ENCODE measurements at regions not wholly inside any gene's neighbourhood (a gene's known extent, or its start where the extent isn't known, plus 50 kb on each side); places are given as distances from the start of the nearest gene placed in this dataset.

- Histone ChIP-seq H3K27me3 (replicated peaks; ENCODE audit: insufficient read depth, low read depth, low read length, poor library complexity) (no peaks in the 10 kb centered on the region), H3K36me3 (ENCODE audit: insufficient read depth, low read length, poor library complexity, severe bottlenecking) (no peaks in the 10 kb centered on the region), H3K27ac (ENCODE audit: low read depth, low read length, poor library complexity, severe bottlenecking) (no peak overlapping the region), H3K9me3 (ENCODE audit: low read depth, low read length, poor library complexity, severe bottlenecking) (no peaks in the 10 kb centered on the region), H3K4me1 (ENCODE audit: insufficient read depth, low read length, poor library complexity, severe bottlenecking) (no peaks in the 10 kb centered on the region), H3K4me3 (ENCODE audit: low read depth, low read length, poor library complexity, severe bottlenecking) (no peak overlapping the region)
- no TSS peak for BruUV-seq (replicated peaks)
- no peak for DNase-seq (ENCODE audit: low spot score)
- POLR2A ChIA-PET (ENCODE audit: low non-redundant PET): no interaction called here
- CTCF ChIA-PET: no interaction called here
- TF ChIP-seq CTCF (conservative IDR thresholded peaks at IDR 0.05; ENCODE audit: low read depth, low read length): no peak
- TF ChIP-seq EZH2 (IDR thresholded peaks at IDR 0.05; ENCODE audit: borderline replicate concordance, low read depth, low read length, poor library complexity, severe bottlenecking): no peak
- intact Hi-C loops (cut with micrococcal nuclease; ENCODE audit: unreplicated experiment): no loop called here
Observed at GRCh38 chr10:61183967-61184366, 240.0 kb upstream of the RHOBTB1 start.

DNA sequence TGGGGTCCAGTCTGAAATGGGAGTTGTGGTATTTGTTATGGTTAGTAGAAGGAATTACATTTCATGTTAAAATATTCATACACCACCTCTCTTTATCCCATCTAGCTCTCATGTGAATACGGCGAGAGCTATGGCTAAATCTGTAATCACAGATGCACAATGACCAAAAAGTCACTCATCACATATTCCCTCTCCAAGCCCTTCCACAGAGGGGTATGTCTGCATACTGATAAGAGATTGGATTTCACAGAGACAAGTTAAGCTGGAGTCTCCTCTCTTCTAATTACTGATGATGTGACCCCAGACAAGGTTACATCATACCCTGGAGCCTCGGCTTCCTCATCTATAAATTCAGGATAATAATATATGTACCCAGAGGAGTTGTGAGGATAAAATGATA lies 237.8 kb upstream of the RHOBTB1 start:
- H3K27me3 ChIP-seq (replicated peaks; ENCODE audit: insufficient read depth, low read depth, low read length, poor library complexity): no peaks in the 10 kb centered on the region
- no peaks in the 10 kb centered on the region for H3K9me3 ChIP-seq (ENCODE audit: low read depth, low read length, poor library complexity, severe bottlenecking)
- TF ChIP-seq EZH2 (IDR thresholded peaks at IDR 0.05; ENCODE audit: borderline replicate concordance, low read depth, low read length, poor library complexity, severe bottlenecking): no peak
- TF ChIP-seq CTCF (conservative IDR thresholded peaks at IDR 0.05; ENCODE audit: low read depth, low read length): no peak
- no peaks in the 10 kb centered on the region for H3K36me3 ChIP-seq (ENCODE audit: insufficient read depth, low read length, poor library complexity, severe bottlenecking)
- ChIA-PET CTCF (no interaction called here), POLR2A (ENCODE audit: low non-redundant PET) (no interaction called here)
- no peak overlapping the region for H3K27ac ChIP-seq (ENCODE audit: low read depth, low read length, poor library complexity, severe bottlenecking)
- intact Hi-C loops (cut with micrococcal nuclease; ENCODE audit: unreplicated experiment): no loop called here
- no peak overlapping the region for H3K4me3 ChIP-seq (ENCODE audit: low read depth, low read length, poor library complexity, severe bottlenecking)
- DNase-seq (ENCODE audit: low spot score): no peak
- BruUV-seq (replicated peaks): no TSS peak
- no peaks in the 10 kb centered on the region for H3K4me1 ChIP-seq (ENCODE audit: insufficient read depth, low read length, poor library complexity, severe bottlenecking)

GRCh38 chr10:61179771-61180170 lies 235.8 kb upstream of the RHOBTB1 start:
- no peaks in the 10 kb centered on the region for H3K4me1 ChIP-seq (ENCODE audit: insufficient read depth, low read length, poor library complexity, severe bottlenecking)
- no peaks in the 10 kb centered on the region for H3K9me3 ChIP-seq (ENCODE audit: low read depth, low read length, poor library complexity, severe bottlenecking)
- no peak for TF ChIP-seq EZH2 (IDR thresholded peaks at IDR 0.05; ENCODE audit: borderline replicate concordance, low read depth, low read length, poor library complexity, severe bottlenecking)
- TF ChIP-seq CTCF (conservative IDR thresholded peaks at IDR 0.05; ENCODE audit: low read depth, low read length): no peak
- no TSS peak for BruUV-seq (replicated peaks)
- H3K36me3 ChIP-seq (ENCODE audit: insufficient read depth, low read length, poor library complexity, severe bottlenecking): no peaks in the 10 kb centered on the region
- intact Hi-C loops (cut with micrococcal nuclease; ENCODE audit: unreplicated experiment): no loop called here
- ChIA-PET POLR2A (ENCODE audit: low non-redundant PET) (no interaction called here), CTCF (no interaction called here)
- no peak for DNase-seq (ENCODE audit: low spot score)
- H3K27me3 ChIP-seq (replicated peaks; ENCODE audit: insufficient read depth, low read depth, low read length, poor library complexity): no peaks in the 10 kb centered on the region
- no peak overlapping the region for H3K4me3 ChIP-seq (ENCODE audit: low read depth, low read length, poor library complexity, severe bottlenecking)
- H3K27ac ChIP-seq (ENCODE audit: low read depth, low read length, poor library complexity, severe bottlenecking): no peak overlapping the region
